ENCODE measurements at regions not wholly inside any gene's neighbourhood (a gene's known extent, or its start where the extent isn't known, plus 50 kb on each side); places are given as distances from the start of the nearest gene placed in this dataset.
"Not testable (repeated sequence)": the region's sequence is repeated elsewhere in the genome, so short reads cannot be mapped to it uniquely, and the experiment has no call there.

DNA sequence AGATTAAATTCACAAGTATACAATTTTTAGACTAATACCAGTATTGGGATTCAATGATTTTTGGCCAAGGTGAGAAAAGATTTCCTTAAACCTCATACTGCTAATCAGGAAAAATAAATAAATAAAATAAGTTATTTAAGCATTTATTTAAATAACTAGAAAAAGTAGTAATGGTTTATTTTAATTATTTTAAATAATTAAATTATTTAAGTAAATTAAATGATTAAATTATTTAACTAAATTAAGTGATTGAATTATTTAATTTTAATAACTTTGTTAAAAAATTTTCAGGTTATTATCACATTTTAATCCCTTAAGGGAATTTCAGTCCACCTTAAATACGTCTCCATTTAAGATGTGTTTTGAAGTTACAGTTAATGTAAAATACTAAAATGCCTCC is 1831.5 kb upstream of the MIR17HG start:
- Mint-ChIP-seq H3K4me1 (ENCODE audit: low read depth, unreplicated experiment) (peaks cover 4% of the 10 kb centered on the region), H3K27me3 (ENCODE audit: unreplicated experiment) (no peaks in the 10 kb centered on the region), H3K36me3 (ENCODE audit: unreplicated experiment) (peaks cover 1% of the 10 kb centered on the region), H3K4me3 (ENCODE audit: unreplicated experiment) (no peak overlapping the region), H3K27ac (ENCODE audit: unreplicated experiment) (no peak overlapping the region), H3K9me3 (ENCODE audit: unreplicated experiment) (no peaks in the 10 kb centered on the region)
- TF ChIP-seq, protein P1, sequence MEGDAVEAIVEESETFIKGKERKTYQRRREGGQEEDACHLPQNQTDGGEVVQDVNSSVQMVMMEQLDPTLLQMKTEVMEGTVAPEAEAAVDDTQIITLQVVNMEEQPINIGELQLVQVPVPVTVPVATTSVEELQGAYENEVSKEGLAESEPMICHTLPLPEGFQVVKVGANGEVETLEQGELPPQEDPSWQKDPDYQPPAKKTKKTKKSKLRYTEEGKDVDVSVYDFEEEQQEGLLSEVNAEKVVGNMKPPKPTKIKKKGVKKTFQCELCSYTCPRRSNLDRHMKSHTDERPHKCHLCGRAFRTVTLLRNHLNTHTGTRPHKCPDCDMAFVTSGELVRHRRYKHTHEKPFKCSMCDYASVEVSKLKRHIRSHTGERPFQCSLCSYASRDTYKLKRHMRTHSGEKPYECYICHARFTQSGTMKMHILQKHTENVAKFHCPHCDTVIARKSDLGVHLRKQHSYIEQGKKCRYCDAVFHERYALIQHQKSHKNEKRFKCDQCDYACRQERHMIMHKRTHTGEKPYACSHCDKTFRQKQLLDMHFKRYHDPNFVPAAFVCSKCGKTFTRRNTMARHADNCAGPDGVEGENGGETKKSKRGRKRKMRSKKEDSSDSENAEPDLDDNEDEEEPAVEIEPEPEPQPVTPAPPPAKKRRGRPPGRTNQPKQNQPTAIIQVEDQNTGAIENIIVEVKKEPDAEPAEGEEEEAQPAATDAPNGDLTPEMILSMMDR (IDR thresholded peaks at IDR 0.05; ENCODE audit: partially characterized antibody, unreplicated experiment): no peak
- no peak for DNase-seq

DNA sequence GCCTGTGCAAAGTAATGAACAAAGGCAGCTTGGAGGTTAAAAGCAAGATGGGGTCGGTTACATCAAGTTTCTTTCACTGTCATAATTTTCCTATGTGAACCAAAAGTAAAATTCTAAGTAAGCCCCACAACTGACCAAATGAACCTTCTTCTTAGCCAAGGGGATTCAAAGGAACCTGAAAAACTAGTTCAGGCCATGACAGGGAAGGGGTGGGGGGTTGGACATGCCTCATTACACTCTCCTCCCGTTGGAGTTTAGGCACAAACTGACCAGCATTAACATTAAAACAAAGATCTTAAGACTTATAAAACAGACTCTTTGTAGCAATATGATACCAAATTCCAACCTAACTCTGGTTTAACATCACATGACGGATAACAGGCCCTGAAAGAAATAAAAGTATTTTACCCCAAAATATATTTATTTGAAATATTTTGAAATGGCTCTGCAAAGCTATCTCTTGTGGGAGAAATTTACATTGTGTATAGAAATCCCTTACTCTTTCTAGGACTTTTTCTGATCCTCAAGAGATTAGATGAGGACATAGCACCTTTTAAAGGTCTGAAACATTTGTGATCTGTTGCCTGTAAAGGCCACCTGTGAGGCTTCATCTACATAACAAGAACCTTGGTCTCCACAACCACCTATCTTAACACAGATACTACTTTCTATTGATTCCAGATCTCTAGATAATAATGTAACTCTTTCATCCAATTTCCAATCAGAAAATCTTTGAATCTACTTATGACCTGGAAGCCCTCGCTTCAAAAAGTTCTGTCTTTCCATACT is 1829.0 kb upstream of the MIR17HG start:
- Mint-ChIP-seq H3K4me1 (ENCODE audit: low read depth, unreplicated experiment) (peaks cover 3% of the 10 kb centered on the region), H3K27ac (ENCODE audit: unreplicated experiment) (no peak overlapping the region), H3K9me3 (ENCODE audit: unreplicated experiment) (no peaks in the 10 kb centered on the region), H3K27me3 (ENCODE audit: unreplicated experiment) (no peaks in the 10 kb centered on the region), H3K4me3 (ENCODE audit: unreplicated experiment) (no peak overlapping the region), H3K36me3 (ENCODE audit: unreplicated experiment) (no peaks in the 10 kb centered on the region)
- DNase-seq: no peak
- TF ChIP-seq, protein P1 (IDR thresholded peaks at IDR 0.05; ENCODE audit: partially characterized antibody, unreplicated experiment): no peak

DNA sequence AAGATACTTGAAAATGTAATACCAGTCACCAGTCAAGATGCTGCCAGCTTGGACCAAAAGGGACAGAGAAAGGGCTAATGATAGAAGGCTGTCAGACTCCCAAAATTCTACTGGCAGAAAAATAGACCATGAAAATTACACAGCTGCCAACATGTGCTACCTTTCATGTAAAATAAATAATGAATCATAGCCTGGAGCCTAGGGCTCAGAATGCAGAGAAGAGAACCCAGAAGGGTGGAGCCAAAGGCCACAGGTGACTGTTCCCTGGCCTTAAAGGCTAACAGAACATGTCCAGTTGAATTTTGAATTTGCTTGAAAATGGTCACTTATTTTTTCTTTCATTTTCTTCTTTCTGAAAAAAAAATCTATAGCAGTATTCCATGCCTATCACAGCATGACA is 1827.0 kb upstream of the MIR17HG start:
- TF ChIP-seq, protein P1 (IDR thresholded peaks at IDR 0.05; ENCODE audit: partially characterized antibody, unreplicated experiment): no peak
- H3K27ac Mint-ChIP-seq (ENCODE audit: unreplicated experiment): no peak overlapping the region
- H3K9me3 Mint-ChIP-seq (ENCODE audit: unreplicated experiment): no peaks in the 10 kb centered on the region
- H3K36me3 Mint-ChIP-seq (ENCODE audit: unreplicated experiment): no peaks in the 10 kb centered on the region
- no peak overlapping the region for H3K4me3 Mint-ChIP-seq (ENCODE audit: unreplicated experiment)
- no peaks in the 10 kb centered on the region for H3K27me3 Mint-ChIP-seq (ENCODE audit: unreplicated experiment)
- no peak for DNase-seq
- H3K4me1 Mint-ChIP-seq (ENCODE audit: low read depth, unreplicated experiment): no peaks in the 10 kb centered on the region

GRCh38 chr13:89521672-89522071 is 1825.8 kb upstream of the MIR17HG start:
- H3K4me3 Mint-ChIP-seq (ENCODE audit: unreplicated experiment); H3K9me3 Mint-ChIP-seq (ENCODE audit: unreplicated experiment); H3K27ac Mint-ChIP-seq (ENCODE audit: unreplicated experiment); H3K36me3 Mint-ChIP-seq (ENCODE audit: unreplicated experiment); H3K4me1 Mint-ChIP-seq (ENCODE audit: low read depth, unreplicated experiment); H3K27me3 Mint-ChIP-seq (ENCODE audit: unreplicated experiment); DNase-seq: not testable (repeated sequence)

DNA sequence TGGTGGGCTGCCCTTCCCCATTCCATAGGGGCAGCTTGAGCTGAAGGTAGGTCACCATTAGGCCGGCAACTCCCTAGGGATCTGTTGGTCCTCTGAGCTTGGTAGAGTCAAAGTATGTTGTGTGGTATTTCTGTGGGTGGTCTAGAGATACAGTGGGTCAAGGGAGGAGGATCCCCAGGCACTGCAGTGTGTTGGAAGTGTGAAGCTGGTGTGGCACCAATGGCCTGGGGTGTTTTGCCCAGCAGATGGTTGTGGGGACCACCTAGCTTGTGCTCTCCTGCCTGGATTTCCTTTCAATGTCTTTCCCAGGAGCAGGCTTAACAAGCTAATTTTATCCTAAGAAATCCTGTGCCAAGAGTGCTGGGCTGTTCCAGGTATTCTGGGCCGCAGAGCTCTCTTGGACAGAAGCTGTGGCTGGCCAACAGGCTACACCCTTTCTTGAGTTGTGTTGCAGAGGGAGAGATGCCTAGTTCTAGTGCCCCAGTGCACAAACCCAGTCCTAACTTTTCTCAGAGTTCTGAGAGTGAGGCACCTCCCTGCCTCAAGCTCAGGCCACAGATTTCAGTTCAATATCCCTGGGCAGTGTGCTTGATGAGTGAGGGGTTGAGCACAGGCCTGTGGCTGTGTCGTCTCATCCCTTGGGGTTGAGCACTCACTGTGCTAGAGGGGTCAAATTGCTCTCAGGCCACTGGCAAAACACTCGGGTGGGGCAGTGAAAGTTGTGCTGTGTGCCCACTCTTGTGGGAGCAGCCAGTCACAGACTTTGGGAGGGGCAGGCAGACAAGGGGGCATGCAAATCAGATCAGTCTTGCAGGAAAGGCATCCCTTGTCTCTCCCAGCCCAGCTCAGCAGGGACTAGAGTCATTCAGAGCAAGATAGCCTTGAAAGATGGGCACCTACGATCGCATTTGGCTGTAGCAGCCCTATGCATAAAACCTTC is 1806.1 kb upstream of the MIR17HG start:
- no peak overlapping the region for H3K4me3 Mint-ChIP-seq (ENCODE audit: unreplicated experiment)
- no peaks in the 10 kb centered on the region for H3K9me3 Mint-ChIP-seq (ENCODE audit: unreplicated experiment)
- no peak overlapping the region for H3K27ac Mint-ChIP-seq (ENCODE audit: unreplicated experiment)
- DNase-seq: no peak
- peaks cover 5% of the 10 kb centered on the region for H3K4me1 Mint-ChIP-seq (ENCODE audit: low read depth, unreplicated experiment)
- no peaks in the 10 kb centered on the region for H3K36me3 Mint-ChIP-seq (ENCODE audit: unreplicated experiment)
- TF ChIP-seq, protein P1 (IDR thresholded peaks at IDR 0.05; ENCODE audit: partially characterized antibody, unreplicated experiment): no peak
- H3K27me3 Mint-ChIP-seq (ENCODE audit: unreplicated experiment): no peaks in the 10 kb centered on the region
